ENCODE measurements at regions not wholly inside any gene's neighbourhood (a gene's known extent, or its start where the extent isn't known, plus 50 kb on each side); places are given as distances from the start of the nearest gene placed in this dataset.
"Not testable (repeated sequence)": the region's sequence is repeated elsewhere in the genome, so short reads cannot be mapped to it uniquely, and the experiment has no call there.

DNA sequence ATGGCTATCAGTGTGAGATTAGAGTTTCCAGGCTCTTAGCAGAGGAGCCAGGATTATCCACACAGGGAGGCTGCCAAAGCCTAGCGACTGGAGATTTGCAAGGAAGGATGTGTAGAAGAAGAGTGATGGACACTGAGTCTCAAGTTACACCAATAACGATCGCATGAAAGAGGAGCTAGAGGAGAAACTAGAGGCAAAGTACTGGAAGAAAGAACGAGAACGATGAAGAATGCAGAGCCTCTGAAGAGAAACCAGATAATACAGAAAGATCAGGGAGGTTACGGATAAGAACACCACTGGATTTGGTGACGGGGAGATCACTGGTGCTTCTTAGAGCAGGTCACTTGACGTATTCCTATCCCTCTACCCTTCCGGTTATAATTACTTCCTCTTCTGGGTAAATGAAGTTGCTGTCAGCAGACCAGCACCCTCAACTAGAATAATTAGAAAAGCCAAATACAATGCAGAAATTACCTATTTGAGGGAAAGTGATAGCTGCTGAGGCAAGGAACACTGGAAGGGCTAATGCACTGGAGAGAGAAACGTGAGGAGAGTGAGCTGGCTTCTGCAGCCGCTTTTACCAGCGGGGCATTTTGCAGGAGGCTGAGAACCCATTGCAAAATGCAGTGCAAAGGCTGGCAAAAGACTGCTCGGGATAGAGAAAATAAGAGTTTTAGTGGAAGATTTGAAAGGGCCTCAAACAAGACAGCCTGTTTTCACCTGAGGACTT is 93.1 kb upstream of the HIF1A start:
- H3K9me3 ChIP-seq (replicated peaks; ENCODE audit: low read length): no peaks in the 10 kb centered on the region
- H3K4me2 ChIP-seq (ENCODE audit: low read length): peak overlapping the region; percentile 76
- peak overlapping the region; percentile 49 for H3K9ac ChIP-seq (ENCODE audit: low read depth, low read length)
- no peaks in the 10 kb centered on the region for H3K36me3 ChIP-seq (ENCODE audit: insufficient read depth, low read length)
- peak overlapping the region; percentile 50 for H3K4me3 ChIP-seq (ENCODE audit: low read length)
- no peaks in the 10 kb centered on the region for H3K27me3 ChIP-seq (ENCODE audit: control insufficient read depth, insufficient read depth, low read length)
- peaks cover 43% of the 10 kb centered on the region for H3K4me1 ChIP-seq (ENCODE audit: control insufficient read depth, insufficient read depth, low read length)

- H3K27me3 ChIP-seq (ENCODE audit: control insufficient read depth, insufficient read depth, low read length): no peaks in the 10 kb centered on the region
- peaks cover 43% of the 10 kb centered on the region for H3K4me1 ChIP-seq (ENCODE audit: control insufficient read depth, insufficient read depth, low read length)
- no peaks in the 10 kb centered on the region for H3K9me3 ChIP-seq (replicated peaks; ENCODE audit: low read length)
- H3K4me2 ChIP-seq (ENCODE audit: low read length): peak overlapping the region; percentile 76
- H3K36me3 ChIP-seq (ENCODE audit: insufficient read depth, low read length): no peaks in the 10 kb centered on the region
- H3K4me3 ChIP-seq (ENCODE audit: low read length): no peak overlapping the region
- H3K9ac ChIP-seq (ENCODE audit: low read depth, low read length): peak overlapping the region; percentile 49
Observed at GRCh38 chr14:61602733-61603077, 92.6 kb upstream of the HIF1A start.

GRCh38 chr14:61603736-61604135 is 91.6 kb upstream of the HIF1A start:
- no peaks in the 10 kb centered on the region for H3K36me3 ChIP-seq (ENCODE audit: insufficient read depth, low read length)
- no peaks in the 10 kb centered on the region for H3K9me3 ChIP-seq (replicated peaks; ENCODE audit: low read length)
- H3K4me3 ChIP-seq (ENCODE audit: low read length): no peak overlapping the region
- no peak overlapping the region for H3K4me2 ChIP-seq (ENCODE audit: low read length)
- peaks cover 47% of the 10 kb centered on the region for H3K4me1 ChIP-seq (ENCODE audit: control insufficient read depth, insufficient read depth, low read length)
- no peak overlapping the region for H3K9ac ChIP-seq (ENCODE audit: low read depth, low read length)
- no peaks in the 10 kb centered on the region for H3K27me3 ChIP-seq (ENCODE audit: control insufficient read depth, insufficient read depth, low read length)

DNA sequence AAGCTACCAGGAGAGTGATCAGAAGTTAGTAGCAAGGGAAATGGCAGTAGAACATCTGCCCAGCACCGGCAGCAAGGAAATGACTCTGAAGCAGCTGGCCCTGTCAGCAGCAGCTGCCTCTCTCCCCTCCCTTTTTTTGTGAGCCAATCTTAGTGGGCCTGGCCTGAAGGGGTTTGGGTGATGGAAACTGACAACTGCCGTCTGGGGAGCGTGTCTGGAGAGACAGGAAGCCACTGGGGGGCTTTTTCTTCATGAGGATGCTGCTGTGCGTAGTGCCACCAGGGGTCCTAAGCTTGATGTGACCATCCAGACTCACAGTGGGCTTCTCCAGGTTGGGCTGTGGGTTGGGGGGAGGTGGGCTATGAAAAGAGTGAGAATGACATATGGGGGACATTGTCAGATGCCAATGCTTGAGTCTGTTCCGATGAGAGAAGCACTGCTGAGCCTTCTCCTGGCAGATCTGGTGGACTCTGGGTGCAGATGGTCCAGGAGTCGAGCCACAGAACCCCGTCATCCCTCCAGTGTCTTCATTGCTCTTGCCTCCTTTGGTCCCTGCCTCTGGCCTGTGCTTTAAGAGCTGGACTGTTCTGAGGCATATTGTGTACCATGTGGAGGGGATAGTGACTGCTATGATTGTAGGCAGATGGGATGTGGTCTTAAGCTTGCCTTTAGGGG is 87.6 kb upstream of the HIF1A start:
- Histone ChIP-seq H3K36me3 (ENCODE audit: insufficient read depth, low read length) (no peaks in the 10 kb centered on the region), H3K4me1 (ENCODE audit: control insufficient read depth, insufficient read depth, low read length) (peaks cover 50% of the 10 kb centered on the region), H3K4me3 (ENCODE audit: low read length) (peak overlapping the region; percentile 25), H3K9ac (ENCODE audit: low read depth, low read length) (peak overlapping the region; percentile 83), H3K27me3 (ENCODE audit: control insufficient read depth, insufficient read depth, low read length) (no peaks in the 10 kb centered on the region), H3K9me3 (replicated peaks; ENCODE audit: low read length) (no peaks in the 10 kb centered on the region), H3K4me2 (ENCODE audit: low read length) (peak overlapping the region; percentile 63)

DNA sequence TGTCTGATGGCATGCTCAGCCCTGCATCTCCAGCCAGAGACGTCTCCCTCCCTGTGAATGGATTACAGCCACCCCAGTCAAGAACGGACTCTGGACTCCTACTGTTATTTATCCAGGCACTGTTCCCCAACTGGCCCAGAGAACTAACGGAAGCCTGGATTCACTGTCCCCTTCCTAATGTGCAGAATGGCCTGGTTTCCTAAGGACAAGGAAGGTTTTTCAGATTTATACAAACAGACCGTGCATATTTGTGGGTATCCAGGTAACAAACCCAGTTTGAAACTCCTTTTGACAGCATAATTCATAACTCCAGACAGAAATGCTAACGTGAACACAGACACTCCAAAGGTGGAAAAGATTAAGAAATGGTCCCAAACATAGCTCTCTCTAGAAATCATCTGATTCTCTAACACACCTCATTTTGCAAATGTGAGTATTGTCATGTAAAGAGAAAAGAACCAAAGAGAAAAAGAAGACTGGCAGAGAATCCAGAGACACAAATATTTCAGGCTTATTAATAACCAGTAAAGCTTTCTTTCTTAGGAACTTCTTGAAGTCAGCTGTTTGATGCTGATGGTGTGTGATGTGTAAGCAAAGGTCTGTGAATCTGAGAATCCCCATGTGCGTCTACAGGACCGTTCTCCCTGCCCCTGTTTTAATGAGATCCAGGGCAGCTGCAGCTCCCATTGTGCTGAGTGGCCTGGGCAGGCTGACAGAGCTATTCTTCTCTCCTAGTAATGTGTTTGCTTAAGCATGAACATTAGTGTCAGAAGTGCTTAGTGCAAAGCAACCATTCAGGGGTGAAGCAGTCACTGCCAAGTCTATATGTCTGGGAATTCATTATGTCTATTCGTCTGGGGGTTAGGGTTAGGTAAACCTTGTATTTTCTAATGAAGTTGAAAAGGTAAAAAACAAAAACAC is 86.8 kb upstream of the HIF1A start:
- Histone ChIP-seq H3K4me1 (ENCODE audit: control insufficient read depth, insufficient read depth, low read length) (peaks cover 46% of the 10 kb centered on the region), H3K27me3 (ENCODE audit: control insufficient read depth, insufficient read depth, low read length) (no peaks in the 10 kb centered on the region), H3K9ac (ENCODE audit: low read depth, low read length) (peak overlapping the region; percentile 83), H3K36me3 (ENCODE audit: insufficient read depth, low read length) (no peaks in the 10 kb centered on the region), H3K4me2 (ENCODE audit: low read length) (peak overlapping the region; percentile 63), H3K9me3 (replicated peaks; ENCODE audit: low read length) (no peaks in the 10 kb centered on the region), H3K4me3 (ENCODE audit: low read length) (peak overlapping the region; percentile 25)

DNA sequence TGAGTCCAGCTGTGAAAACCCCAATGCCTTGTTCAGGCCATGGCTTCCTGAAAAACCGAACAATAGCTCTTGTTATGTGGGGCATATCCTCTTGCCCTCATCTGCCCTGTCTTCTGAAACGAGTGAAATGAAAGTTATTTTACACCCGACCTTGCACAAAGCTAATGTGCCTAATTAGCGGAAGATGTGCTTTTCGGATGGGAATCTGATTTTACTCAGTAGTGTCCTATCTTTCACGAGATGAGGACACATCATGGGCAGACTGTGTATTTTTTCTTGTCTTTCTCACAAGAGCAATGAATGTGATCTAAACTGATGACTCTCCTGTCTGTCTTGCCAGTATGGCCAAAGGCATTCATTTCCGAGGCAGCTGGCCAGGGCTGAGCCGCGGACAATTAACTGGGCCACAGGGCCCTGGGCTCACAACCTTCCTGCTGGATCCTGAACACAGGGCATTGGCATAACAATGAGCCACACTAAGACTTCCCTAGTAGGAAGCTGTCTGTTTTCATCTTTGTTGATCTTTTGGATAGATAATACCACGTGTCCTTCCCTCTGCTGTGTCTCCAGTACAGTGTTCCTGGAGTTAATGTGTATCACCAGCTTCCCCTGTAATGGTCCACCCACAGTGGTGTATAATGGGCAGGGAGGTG is 86.0 kb upstream of the HIF1A start:
- H3K4me3 ChIP-seq (ENCODE audit: low read length): peak overlapping the region; percentile 18

DNA sequence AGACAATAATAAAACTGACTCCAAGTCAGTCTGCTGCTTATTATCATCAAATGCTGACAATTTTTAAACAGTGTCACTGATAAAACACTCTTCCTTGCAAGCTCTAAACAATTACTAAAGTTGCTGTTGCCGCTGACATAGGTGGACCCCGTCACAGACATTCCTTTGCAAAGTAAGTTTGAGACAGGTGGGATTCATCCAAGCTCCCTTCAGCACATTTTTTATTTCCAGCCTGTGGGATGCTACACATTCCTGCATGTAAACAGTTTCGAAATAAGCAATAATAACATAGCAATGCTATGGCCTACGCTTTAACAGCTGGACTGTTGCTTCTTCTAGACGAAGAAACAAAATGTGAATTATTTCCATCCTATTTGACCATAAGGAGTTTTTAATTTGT is 85.4 kb upstream of the HIF1A start:
- Histone ChIP-seq H3K9ac (ENCODE audit: low read depth, low read length) (peak overlapping the region; percentile 83), H3K4me3 (ENCODE audit: low read length) (no peak overlapping the region), H3K4me1 (ENCODE audit: control insufficient read depth, insufficient read depth, low read length) (peaks cover 46% of the 10 kb centered on the region), H3K9me3 (replicated peaks; ENCODE audit: low read length) (no peaks in the 10 kb centered on the region), H3K36me3 (ENCODE audit: insufficient read depth, low read length) (no peaks in the 10 kb centered on the region), H3K4me2 (ENCODE audit: low read length) (peak overlapping the region; percentile 63), H3K27me3 (ENCODE audit: control insufficient read depth, insufficient read depth, low read length) (no peaks in the 10 kb centered on the region)

More for the DNA sequence above, 86.0 kb upstream of the HIF1A start:
- Histone ChIP-seq H3K4me1 (ENCODE audit: control insufficient read depth, insufficient read depth, low read length) (peaks cover 46% of the 10 kb centered on the region), H3K4me2 (ENCODE audit: low read length) (peak overlapping the region; percentile 63), H3K36me3 (ENCODE audit: insufficient read depth, low read length) (no peaks in the 10 kb centered on the region), H3K9me3 (replicated peaks; ENCODE audit: low read length) (no peaks in the 10 kb centered on the region), H3K9ac (ENCODE audit: low read depth, low read length) (peak overlapping the region; percentile 83), H3K27me3 (ENCODE audit: control insufficient read depth, insufficient read depth, low read length) (no peaks in the 10 kb centered on the region)

DNA sequence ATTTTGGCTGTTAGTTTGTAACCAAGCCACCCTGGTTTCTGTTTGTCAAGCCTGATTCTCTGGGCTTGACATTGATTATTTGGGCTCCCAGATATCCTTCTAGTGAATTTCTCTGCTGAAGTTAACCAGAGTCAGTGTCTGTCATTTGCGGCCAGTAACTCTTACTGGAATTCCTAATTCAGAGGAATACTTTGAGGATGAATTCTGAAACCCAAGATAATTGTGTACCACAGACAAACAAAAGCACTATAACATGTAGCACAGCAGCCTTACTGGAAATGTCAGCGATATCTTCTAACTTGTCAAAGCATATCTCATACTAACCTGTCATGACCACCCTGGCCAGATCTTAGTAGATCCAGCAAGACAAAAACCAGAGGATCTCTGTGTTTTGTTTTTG is 84.4 kb upstream of the HIF1A start:
- Histone ChIP-seq H3K4me2 (ENCODE audit: low read length) (no peak overlapping the region), H3K9ac (ENCODE audit: low read depth, low read length) (peak overlapping the region; percentile 10), H3K9me3 (replicated peaks; ENCODE audit: low read length) (no peaks in the 10 kb centered on the region), H3K4me1 (ENCODE audit: control insufficient read depth, insufficient read depth, low read length) (peaks cover 55% of the 10 kb centered on the region), H3K36me3 (ENCODE audit: insufficient read depth, low read length) (no peaks in the 10 kb centered on the region), H3K4me3 (ENCODE audit: low read length) (no peak overlapping the region), H3K27me3 (ENCODE audit: control insufficient read depth, insufficient read depth, low read length) (no peaks in the 10 kb centered on the region)

DNA sequence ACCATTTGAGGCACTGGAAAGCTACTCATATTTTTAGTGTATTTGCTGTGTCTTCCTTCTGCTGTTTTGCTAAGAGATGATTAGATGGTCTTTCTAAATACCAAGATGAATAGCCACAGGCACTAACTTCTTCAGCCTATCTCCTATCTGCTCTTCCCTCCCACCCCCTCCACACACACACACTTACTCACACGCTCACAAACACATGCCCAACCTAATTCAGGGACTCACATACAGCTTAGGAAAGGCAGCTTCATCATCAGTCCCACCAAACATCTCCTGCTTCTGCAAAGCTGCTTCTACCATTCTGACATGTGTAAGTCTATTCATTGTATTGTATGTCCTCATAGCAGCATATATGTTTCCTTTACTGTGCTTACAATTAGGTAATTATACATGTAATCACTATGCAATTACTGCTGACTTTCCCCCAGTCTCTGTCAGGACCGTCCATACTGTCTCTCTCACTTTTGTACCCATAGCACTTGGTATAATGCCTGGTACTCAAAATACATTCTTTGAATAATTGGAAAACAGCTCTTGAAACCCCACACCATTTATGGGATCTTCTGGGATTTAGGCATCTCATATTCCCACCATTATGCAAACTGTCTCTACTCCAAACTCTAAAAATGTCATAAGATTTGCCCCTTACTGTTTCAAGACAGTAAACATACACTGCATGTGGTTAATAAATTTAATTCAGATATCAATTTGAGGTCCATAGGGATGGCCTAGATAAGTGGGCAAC is 83.3 kb upstream of the HIF1A start:
- Histone ChIP-seq H3K9ac (ENCODE audit: low read depth, low read length) (peak overlapping the region; percentile 38), H3K27me3 (ENCODE audit: control insufficient read depth, insufficient read depth, low read length) (no peaks in the 10 kb centered on the region), H3K4me3 (ENCODE audit: low read length) (no peak overlapping the region), H3K4me1 (ENCODE audit: control insufficient read depth, insufficient read depth, low read length) (peaks cover 63% of the 10 kb centered on the region), H3K9me3 (replicated peaks; ENCODE audit: low read length) (no peaks in the 10 kb centered on the region), H3K36me3 (ENCODE audit: insufficient read depth, low read length) (no peaks in the 10 kb centered on the region), H3K4me2 (ENCODE audit: low read length) (peak overlapping the region; percentile 21)

DNA sequence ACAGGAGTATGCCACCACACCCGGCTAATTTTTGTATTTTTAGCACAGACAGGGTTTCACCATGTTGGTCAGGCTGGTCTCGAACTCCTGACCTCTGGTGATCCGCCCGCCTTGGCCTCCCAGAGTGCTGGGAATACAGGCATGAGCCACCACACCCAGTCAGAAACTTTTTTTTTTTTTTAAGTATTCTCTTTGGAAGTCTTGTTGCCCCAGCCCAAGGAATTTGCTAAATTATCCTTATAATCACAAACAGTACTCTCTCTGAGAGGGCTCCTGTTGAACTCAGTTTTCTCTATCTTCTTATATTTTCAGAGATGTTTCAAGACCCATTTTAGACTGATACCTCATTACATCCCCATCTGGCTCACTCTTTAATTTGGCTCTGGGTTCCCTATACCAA is 82.3 kb upstream of the HIF1A start:
- not testable (repeated sequence) for H3K27me3 ChIP-seq (ENCODE audit: control insufficient read depth, insufficient read depth, low read length); H3K36me3 ChIP-seq (ENCODE audit: insufficient read depth, low read length); H3K4me2 ChIP-seq (ENCODE audit: low read length); H3K4me3 ChIP-seq (ENCODE audit: low read length); H3K9ac ChIP-seq (ENCODE audit: low read depth, low read length); H3K9me3 ChIP-seq (replicated peaks; ENCODE audit: low read length)
- H3K4me1 ChIP-seq (ENCODE audit: control insufficient read depth, insufficient read depth, low read length): peaks cover 55% of the 10 kb centered on the region

Measured in skeletal muscle satellite cell (primary cell).